NCI-H774 (cell line): ENCODE measurements at regions not wholly inside any gene's neighbourhood (a gene's known extent, or its start where the extent isn't known, plus 50 kb on each side); places are given as distances from the start of the nearest gene placed in this dataset.

Experiments used
- DNase-seq: peaks from one replicate; lab custom pipeline; 2025; lab: John Stamatoyannopoulos, UW

DNA sequence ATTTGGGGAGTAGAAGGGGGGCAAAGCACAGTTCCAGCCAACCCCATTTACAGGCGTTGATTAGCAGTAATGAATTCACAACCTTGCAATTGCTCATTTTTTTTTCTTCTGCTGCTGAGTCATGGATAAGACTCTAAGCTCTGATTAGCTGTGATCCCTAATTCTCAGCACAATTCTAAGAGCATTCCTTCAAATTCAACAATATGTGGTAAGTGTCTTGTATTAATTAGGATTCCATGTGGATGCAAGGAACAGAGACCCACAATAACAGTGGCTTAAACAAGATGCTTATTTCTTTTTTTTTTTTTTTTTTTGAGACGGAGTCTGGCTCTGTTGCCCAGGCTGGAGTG is 133.4 kb downstream of the PALM2AKAP2 start:
- DNase-seq = no peak

DNA sequence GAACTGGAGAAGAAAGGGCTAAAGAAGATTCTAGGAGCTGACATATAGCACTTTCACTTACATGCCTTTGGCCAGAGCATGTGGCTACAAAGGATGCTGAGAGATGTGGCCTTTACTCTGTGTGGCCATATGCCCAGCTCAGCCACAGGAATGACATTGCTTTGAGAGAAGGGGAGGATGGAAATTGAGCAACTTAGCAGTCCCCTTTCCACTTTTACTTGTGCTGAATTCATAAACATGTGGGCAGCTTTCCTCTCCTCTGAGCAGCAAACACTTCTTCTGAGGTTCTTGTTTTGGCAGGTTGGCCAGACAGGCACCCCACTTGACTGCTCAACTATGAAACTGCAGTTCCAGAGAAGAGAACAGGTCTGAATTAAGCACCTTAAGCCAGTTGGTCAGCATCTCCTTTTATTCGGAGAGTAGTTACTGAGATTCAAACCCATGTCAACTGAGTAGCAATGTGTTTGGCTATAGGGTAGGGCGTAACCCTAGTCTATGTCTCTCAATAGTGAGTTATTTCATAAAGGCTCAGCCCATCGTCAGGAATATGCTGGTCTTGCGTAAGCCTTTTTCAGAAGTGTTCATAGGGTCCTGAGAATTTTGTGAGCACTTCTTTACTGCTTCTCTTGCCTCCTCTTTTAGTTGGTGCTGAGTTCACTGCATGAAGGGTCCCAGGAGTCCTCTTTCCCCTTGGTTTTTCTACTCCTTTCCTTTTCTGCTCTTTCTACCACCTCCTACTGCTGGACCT is 134.5 kb downstream of the PALM2AKAP2 start:
- no peak for DNase-seq

DNA sequence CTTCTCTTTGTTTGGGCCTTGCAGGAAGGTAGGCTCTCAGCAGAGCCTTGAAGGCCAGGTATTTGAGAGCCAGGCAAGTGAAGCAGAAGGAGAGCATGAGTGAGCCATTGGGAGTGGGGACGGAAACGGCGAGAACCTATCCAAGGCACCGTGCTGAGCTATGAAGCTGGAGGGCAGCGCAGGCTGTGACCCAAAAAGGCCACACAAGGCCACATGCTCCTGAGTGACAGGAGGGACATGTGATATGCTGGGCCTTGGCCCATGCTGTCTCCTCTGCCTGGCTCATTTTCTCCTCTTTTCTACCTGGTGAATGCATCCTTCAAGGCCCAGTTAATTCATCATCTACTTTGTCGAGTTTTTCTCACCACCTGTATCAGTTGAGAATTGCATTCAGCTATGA is 136.3 kb downstream of the PALM2AKAP2 start:
- DNase-seq = no peak

DNA sequence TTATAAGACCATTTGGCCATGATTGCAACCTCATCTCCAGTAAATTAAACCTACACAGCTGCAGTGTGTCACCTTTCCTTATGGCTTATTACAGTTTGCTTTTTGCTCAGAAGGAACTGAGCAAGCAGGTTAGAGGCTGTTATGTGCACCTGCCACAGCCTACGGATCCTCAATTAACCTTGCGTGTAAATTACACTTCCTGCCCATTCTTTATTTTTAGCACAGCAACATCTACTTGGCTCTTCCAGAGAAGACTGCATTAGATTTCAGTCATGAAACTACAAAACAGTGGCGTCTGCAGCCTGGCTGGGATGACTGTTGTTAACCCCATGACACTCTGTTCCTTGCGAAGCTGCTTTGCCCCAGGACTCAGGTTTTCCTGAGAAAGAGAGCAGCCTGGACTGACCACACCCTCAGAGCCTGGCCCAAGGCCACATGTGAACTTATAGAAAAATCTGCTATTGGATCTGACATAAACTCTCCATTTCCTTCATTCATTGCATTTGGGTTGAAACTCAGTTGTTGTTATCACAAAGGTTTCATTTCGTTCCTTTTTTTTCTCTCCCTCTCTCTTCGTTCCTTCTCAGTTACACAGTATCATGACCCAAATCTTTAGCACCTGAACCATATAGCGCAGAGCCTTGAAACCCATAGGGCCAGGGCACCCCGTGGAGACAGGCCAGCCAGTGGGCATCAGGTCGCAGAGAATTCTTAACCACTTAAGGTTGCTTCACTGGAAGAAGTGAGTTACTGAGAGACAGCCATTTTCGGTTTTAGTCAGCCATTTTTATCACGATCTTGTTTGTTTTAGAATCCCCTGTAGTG is 138.6 kb downstream of the PALM2AKAP2 start:
- peak; percentile 54 for DNase-seq

DNA sequence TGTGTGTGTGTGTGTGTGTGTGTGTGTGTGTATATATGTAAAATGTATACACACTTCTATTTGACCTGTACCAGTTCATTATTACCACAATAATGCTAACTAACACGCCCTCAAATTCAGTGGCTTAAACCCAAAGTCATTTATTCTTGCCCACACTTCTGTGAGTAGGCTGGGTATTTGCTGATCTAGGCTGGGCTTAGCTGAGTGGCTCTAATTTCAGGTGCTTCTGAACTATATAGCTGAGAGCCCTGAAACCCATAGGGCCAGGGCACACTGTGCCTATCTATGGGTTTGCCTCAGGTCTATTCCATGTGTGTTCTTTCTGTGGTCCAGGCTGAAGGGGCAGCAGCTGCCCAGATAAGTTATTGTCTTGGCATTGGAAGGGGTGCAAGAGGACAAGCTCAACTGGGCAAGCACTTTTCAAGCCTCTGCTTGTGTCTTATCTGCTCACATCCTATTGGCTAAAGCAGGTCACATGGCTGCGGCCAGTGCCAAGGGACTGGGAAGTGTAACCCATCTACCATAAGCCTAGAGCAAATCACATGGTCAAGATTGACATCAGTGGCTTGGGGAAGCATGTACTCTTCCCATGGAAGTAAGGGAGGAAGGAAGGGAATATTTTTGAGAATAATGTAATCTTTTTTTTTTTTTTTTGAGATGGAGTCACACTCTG is 139.9 kb downstream of the PALM2AKAP2 start:
- no peak for DNase-seq

DNA sequence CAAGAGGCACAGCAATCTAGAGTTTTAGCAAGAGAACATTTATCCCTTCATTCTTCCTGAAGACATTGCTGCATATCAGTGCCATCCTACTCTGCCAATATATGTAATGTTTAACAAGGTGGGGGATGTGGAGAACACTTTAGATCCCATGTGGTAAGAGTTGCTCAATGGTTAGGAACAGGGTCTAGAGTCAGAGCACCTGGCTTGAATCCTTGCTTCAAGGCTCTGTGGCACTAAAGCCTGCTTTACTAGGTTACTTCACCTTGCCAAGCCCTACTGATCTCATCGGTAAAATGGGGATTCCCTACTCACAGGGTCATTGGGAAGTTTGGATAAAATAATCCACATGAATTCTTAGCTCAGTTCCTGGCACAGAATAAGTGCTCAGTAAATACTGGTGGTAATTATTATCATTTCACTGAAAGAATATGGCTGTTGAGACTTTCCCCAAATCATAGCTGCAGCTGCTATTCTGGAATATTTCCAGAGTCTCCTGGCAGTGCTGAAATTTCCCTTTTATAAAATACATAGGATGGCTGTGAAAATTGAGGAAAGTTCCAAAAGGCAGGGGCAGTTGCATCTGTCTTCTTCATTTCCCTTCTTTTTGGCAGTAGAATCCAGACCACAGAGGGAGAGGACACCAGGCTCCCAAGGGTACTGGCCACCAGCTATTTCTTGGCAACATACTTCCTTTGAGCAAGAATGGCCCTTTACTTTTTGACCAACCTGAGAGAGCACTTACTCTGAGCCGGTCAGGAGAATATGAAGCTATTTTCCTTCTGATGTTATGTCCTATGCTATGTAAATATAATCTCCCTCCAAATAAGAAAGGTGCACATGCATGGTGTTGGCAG is 142.8 kb downstream of the PALM2AKAP2 start:
- DNase-seq = no peak

DNA sequence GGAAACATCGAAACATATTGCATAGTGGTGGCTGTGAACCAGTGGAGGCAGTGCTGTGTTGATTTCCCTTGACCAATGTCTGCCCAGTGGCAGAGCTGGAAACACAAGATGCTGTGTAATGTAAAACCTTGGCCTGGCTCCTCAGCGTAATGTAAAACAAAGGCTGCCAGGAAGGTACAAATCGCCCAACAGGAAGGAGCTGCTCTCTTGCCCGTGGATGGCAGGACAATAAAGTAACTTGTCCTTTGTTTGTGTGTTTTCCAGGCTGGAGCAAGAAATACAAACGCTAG is 143.4 kb downstream of the PALM2AKAP2 start:
- peak; percentile 7 for DNase-seq

DNA sequence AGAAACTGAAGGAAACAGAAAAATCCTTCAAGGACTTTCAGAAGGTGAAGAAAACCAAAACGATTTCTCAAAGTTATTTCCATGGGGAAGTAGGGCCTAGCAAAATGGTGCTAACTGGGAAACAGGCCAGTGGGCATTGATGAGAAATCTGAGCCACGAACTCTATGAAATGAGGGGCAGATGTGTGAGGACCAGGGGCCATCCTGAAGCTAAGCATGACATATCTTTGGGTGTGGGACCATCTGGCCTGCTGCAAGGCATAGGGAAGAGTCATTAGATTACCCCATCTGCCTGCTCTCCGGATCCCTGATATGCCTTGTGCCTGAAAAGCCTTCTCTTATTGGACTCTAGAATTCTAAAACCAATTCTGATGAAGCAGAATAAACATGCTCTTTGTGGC is 143.8 kb downstream of the PALM2AKAP2 start:
- no peak for DNase-seq

DNA sequence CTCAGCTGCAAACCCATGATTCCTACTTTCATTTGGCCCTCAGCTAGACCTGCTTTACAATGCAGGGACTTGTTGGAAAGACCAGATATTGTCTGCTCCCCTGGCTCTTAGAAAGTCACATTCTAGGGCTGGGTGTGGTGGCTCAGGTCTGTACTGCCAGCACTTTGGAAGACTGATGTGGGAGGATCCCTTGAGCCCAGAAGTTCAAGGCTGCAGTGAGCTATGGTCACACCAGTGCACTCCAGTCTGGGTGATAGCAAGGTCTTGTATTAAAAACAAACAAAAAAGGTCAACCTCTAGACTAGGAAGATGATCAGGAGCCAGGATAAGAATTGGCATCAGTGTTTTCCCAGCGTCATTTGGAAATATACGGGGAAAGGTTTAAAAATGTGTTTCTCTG is 145.8 kb downstream of the PALM2AKAP2 start:
- no peak for DNase-seq

DNA sequence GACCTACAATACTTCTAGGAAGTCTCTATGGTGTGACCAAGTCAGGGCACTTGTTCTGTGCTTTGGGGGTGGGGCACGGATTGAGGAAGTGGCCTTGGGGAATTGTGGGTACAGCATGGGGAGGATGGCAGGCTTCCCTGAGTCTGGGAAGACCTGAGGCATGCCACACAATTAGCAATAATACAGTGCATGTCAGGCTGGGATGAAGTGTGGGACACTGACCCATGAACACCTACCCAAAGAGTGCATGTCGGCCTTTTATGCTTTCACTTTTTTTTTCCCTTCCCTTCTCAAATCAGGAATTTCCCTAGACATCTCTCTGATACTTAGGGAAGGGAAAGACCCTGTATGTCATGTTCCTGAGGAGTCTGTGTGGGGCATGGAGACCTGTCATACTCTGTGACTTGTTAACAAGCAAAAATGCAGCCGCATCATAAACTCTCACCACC is 146.4 kb downstream of the PALM2AKAP2 start:
- no peak for DNase-seq

DNA sequence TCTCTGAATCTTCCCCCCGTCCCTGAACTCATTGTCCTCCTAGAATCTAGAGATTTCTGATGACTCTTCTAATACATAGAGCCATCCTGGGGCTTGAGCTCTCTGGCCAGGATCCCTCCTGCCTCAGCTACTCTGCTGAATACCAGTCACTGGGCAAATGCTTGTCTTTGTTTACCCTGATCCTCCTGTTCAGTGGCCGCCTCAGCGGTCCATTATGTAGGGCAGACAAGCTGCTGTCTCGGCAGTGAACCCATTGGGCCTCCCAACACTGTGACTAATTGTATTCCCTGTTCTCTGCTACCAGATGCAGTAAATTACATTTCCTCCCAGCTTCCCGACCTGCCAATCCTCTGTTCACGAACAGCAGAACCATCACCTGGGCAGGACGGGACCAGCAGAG is 151.6 kb downstream of the PALM2AKAP2 start:
- DNase-seq = no peak

DNA sequence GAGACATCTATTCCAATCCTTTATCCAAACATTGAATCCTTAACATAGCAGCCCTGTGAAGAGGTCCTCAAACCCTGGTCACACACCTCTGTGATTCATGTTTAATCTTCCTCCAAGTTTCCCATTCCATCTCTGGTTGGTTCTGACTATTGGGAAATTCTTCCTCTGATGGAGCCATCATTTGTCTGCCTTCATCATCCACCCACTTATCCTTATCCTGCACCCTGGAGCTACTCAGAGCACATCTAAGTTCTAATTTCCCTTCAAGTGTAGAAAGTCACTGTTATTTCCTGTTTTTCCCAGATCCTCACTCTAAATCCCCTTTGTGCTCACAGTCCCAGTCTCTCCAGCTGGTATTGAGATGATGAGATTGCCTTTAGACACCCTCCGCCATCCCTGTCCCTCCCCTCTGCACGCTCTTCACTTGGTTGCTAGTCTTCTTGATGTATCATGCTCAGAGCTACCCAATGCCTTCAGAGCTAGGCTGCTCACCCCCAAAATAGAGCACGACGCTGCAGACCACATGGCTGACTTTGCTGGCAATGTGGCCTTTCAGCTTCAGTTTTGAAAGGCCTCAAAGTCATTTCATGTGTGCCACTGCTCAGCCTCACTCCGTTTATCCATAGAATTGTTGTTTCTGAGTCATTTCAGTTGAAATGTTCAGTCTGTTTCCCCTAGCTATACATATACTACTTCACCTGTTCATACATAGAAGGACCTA is 154.3 kb downstream of the PALM2AKAP2 start:
- DNase-seq = no peak

DNA sequence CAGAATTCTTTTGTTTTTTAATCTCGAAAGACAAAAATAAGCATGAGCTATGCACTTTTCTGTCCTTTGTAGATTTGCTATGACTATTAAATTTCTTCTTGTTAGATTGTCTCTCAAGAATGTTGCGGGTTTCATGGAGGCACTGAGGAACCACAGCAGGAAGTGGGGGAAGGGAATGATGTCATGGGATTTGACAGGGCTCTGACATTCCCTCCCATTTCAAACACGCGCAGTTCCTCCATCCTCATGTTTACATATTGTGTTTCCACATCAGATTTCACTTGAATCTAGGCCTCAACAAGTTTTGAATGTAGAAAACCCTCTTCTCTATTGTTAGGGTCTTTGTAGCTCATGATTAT is 154.8 kb downstream of the PALM2AKAP2 start:
- DNase-seq = no peak

DNA sequence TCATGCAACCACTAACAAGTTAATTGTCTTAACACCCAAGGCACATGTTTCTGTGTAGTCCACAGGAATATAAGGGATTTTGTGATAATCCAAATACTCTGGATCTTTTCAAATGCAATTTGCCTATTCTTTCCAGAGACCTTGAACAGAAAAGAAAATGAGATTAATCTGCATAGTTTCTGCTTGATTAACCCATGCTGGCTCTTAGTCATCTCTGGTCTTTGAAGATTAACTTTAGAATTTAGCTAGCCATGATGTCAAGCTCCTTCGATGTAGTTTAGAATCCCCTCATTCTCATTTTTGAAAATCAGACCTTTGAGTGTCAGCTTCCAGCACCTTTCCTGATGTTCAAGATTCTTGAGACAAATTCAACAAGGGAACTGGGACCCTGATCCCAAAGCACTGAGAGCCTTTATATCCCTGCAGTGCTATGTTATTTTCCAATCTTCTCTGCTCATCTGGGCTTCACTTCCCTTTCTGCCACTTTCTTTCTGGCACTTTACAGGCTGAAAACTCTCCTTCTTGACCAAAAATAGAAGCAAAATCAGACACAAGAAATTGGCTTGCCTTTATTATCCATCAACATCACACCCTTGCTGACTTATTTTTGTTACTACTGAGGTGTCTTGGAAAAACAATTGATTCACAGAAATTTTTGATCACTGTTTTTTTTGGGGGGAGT is 155.5 kb downstream of the PALM2AKAP2 start:
- DNase-seq = no peak

DNA sequence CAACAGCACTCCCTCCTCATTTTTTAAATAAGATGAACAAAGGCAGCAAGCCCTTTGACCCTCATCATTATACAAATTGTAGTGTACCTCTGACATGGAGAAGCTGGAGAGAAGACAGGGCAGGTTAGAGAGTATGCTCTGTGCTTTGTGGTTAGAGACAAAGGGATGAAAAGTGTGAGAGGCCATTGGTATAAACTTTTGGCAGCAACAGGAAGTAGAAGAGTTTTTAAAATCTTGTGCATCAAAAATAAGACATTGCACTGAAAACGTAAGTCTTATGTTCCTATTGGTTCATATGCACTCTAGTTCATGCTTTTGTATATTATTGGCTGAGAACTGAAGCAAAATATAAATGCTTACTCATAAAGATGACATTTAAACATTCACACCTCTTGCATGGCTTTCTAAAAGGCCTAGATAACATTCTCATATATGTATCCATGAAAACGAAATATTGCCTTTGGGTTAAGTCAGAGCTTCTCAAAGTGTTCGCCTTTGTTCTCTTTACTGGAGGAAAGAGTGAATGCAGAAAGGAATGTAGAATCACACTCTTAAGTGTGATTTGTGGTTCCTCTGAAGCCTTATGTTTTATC is 158.0 kb downstream of the PALM2AKAP2 start:
- no peak for DNase-seq

DNA sequence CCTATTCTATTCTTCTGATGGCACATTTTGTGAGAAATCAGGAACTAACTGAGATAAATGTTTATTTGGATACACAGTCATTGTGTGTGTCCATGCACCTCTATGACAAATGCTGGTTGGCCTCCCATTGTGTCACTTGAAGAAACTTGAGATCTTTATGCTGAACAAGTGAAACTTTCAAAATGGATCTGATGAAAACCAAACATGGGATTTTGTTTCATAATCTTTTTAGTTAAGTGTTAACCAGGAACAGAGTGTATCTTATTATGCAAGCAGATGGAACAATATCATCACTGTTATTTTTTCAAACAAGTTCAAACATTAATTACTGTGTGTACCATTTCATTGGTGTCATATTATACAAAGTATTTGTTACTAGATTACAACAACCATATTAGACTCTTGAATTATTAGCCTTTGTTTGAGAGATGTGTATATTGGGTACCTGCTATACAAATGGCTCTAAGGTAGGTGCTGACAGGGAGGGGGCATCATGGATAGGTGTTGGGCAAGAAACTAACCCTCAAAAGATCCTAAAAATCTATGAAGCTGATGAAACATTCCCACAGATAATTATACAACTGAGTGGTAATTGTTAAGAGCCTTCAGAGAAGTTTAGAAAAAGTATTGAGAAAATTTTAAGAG is 159.8 kb downstream of the PALM2AKAP2 start:
- no peak for DNase-seq

DNA sequence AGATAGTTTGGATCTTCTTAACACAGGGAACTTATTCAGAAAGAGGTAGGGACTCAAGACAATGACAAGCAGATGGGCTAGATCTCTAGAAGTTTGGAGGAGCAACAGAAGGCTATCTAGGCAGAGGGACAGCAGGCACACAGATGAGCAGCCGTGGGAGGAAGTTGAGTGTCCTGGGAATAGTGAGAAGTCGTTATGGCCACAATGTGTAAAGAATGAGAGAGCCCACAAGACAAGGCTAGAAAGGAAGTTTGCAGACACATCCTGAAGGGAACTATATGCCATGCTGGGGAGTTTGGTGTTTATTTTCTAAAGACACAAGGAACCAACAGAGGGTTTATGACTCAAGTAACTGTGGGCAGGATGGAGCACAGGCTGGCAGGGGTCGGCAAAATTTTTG is 160.6 kb downstream of the PALM2AKAP2 start:
- no peak for DNase-seq

DNA sequence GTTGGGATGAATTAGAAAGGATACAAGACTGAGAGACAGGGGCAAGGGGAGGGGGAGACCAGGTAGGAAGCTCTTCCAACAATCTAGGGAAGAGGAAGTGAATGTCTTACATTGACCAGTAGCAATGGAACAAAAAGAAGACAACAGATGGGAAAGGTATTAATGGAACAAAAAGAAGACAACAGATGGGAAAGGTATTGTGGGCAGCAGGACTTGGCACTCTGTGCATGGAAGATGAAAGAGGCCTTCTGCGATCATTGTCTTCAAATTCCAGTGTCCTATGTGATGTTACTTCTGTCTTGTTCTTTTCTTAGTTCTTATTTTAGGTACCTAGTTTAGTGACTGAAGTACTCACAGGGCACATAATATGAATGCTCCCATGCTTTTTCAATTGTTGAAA is 161.8 kb downstream of the PALM2AKAP2 start:
- no peak for DNase-seq

DNA sequence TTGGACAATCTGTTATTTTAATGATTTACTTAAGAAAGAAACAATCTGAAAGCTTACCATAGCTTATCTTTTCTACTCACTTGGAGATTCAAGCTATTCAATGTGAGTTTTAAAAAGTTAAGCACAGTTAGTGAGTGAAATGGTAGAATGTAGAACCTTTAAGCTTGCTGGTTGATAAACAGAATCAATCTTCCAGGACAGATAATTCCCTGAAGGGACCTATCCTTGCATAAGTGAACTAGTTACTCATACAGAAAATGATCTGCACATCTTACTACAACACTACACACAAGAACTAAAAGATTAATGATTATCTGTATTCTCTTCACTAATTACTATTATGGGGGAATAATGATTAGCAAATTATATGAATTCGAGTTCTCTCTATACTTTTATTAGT is 165.6 kb downstream of the PALM2AKAP2 start:
- DNase-seq = no peak

DNA sequence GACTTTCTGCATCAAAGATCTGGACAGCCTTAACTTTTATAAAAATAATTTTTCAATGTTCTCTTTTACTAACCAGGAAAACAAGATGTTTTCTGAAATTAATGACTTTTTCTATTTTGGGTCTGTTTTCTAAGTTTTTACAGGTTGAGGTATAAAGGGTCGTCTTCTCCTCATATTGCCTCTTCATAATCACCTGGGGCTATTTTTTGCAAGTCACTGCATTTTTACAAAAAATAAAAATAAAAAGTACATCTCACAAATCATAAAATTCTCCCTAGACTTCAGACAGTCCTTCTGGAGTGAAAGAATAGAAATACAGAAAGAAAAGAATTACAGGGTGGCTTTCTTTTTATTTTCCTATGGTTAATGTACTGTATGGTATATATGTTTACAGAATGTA is 168.5 kb downstream of the PALM2AKAP2 start:
- no peak for DNase-seq
